ENCODE measurements at regions not wholly inside any gene's neighbourhood (a gene's known extent, or its start where the extent isn't known, plus 50 kb on each side); places are given as distances from the start of the nearest gene placed in this dataset.
"Not testable (repeated sequence)": the region's sequence is repeated elsewhere in the genome, so short reads cannot be mapped to it uniquely, and the experiment has no call there.

DNA sequence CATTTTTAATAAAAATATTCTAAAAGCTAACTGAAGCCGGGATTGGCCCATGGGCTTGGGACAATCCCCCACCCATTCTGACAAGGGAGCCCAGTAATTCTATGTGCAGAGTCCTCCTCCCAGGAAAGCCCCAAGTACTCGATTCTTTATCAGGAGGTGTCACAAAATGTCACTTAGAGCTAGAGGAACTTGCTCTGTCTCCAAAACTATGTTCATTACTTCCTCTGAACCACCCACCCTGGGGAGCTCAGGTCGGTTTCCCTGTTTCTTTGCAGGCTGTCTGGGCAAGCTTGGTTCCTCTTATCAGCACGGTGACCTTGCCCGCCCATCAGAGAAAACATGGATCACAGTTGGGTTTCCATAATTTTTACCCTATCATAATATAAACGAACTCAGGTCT lies 430.6 kb upstream of the ID2 start:
- Histone ChIP-seq H3K27ac (no peak overlapping the region), H3K27me3 (no peaks in the 10 kb centered on the region), H3K36me3 (no peaks in the 10 kb centered on the region), H3K4me1 (no peaks in the 10 kb centered on the region), H3K4me3 (no peak overlapping the region), H3K9me3 (no peaks in the 10 kb centered on the region)
- TF ChIP-seq POLR2A (IDR thresholded peaks at IDR 0.05) (no peak), EP300 (IDR thresholded peaks at IDR 0.05) (no peak), POLR2AphosphoS5 (IDR thresholded peaks at IDR 0.05) (no peak)
- TF ChIP-seq, protein P1, sequence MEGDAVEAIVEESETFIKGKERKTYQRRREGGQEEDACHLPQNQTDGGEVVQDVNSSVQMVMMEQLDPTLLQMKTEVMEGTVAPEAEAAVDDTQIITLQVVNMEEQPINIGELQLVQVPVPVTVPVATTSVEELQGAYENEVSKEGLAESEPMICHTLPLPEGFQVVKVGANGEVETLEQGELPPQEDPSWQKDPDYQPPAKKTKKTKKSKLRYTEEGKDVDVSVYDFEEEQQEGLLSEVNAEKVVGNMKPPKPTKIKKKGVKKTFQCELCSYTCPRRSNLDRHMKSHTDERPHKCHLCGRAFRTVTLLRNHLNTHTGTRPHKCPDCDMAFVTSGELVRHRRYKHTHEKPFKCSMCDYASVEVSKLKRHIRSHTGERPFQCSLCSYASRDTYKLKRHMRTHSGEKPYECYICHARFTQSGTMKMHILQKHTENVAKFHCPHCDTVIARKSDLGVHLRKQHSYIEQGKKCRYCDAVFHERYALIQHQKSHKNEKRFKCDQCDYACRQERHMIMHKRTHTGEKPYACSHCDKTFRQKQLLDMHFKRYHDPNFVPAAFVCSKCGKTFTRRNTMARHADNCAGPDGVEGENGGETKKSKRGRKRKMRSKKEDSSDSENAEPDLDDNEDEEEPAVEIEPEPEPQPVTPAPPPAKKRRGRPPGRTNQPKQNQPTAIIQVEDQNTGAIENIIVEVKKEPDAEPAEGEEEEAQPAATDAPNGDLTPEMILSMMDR (IDR thresholded peaks at IDR 0.05), result no peak
- WGBS, 2 donors, result 65 to 75% methylated on average over 6 of the region's 6 CpGs
- DNase-seq, result no peak
- intact Hi-C loops (cut with DNase I), result no loop called here

DNA sequence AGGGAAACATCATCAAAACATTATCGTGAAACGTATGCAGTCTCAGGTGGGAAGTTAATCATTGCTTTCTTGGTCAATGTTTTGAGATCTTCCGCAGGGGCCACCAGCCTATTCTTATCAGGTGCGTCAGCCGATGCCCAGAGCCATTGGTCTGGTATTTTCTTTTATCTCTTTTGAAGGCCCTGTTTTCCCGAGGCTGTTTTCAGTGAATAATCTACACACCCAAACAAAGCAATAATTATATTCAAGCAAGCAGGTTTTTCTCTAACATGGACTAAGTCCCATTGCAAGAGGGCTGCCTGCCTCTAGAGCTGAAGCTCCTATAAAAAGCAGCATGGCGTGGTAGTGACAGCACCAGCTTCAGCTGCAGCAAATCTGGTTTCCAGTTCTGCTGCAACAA lies 430.0 kb upstream of the ID2 start:
- TF ChIP-seq, protein P1 (IDR thresholded peaks at IDR 0.05), result no peak
- TF ChIP-seq POLR2A (IDR thresholded peaks at IDR 0.05) (no peak), EP300 (IDR thresholded peaks at IDR 0.05) (no peak), POLR2AphosphoS5 (IDR thresholded peaks at IDR 0.05) (no peak)
- 93 to 94% methylated on average over 7 of the region's 7 CpGs for WGBS, 2 donors
- Histone ChIP-seq H3K27me3 (no peaks in the 10 kb centered on the region), H3K4me1 (no peaks in the 10 kb centered on the region), H3K9me3 (no peaks in the 10 kb centered on the region), H3K4me3 (no peak overlapping the region), H3K36me3 (no peaks in the 10 kb centered on the region), H3K27ac (no peak overlapping the region)
- intact Hi-C loops (cut with DNase I), result no loop called here
- no peak for DNase-seq

DNA sequence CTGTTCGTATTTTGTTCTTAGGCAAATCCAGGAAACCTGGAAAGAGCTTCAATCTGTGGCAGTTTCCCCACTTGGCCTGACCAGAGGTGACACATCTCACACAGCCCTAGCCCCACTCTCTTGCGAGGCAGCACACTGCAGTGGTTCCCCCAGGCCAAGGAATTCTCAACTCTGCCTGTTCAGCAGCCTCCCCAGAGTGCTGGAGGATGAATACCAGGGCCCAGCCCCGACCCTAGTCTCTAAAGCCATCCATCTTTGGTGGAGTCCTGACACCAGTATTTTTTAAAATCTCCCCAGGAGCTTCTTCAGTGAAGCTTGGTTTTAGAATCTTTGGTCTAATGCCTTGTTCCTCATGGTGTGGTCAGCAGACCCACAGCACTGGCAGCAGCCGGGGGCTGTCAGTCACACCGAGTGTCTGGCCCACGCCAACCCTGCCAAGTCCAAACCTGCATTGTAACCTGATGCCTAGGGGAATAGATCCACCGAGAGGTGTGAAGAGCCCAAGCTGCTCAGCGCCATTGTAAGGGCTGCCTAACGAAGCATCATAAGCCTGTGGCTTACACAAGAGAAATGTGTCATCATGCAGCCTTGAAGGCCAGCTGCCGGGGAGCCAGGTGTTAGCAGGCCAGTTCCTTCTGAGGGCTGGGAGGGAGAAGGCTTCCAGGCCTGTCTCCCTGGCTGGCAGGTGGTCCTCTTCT lies 428.7 kb upstream of the ID2 start:
- Histone ChIP-seq H3K27ac (no peak overlapping the region), H3K4me1 (no peaks in the 10 kb centered on the region), H3K9me3 (no peaks in the 10 kb centered on the region), H3K27me3 (no peaks in the 10 kb centered on the region), H3K36me3 (no peaks in the 10 kb centered on the region), H3K4me3 (no peak overlapping the region)
- TF ChIP-seq EP300 (IDR thresholded peaks at IDR 0.05) (no peak), POLR2AphosphoS5 (IDR thresholded peaks at IDR 0.05) (no peak), POLR2A (IDR thresholded peaks at IDR 0.05) (no peak)
- TF ChIP-seq, protein P1 (IDR thresholded peaks at IDR 0.05), result no peak
- intact Hi-C loops (cut with DNase I), result no loop called here
- DNase-seq, result no peak
- 77 to 83% methylated on average over 10 of the region's 10 CpGs for WGBS, 2 donors

DNA sequence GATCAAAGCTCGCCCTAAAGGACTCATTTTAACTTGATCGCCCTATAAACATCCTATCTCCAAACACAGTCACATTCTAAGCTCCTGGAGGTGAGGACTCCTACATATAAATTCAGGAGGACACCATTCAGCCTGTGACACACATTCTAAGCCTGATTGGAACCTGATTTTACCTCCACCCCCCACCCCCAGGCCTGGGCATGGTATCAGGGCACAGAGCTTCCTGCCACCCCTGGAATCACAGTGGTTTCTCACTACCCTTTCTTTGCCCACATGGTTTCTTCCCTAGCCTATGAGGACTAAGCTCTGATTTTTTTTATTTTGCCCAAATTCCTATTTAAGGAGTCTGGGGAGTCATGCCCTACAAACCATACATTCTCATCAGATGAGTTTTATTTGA lies 428.1 kb upstream of the ID2 start:
- Histone ChIP-seq H3K27ac (no peak overlapping the region), H3K4me1 (no peaks in the 10 kb centered on the region), H3K36me3 (no peaks in the 10 kb centered on the region), H3K27me3 (no peaks in the 10 kb centered on the region), H3K9me3 (no peaks in the 10 kb centered on the region), H3K4me3 (no peak overlapping the region)
- WGBS, 2 donors, result 95% methylated on average over 2 of the region's 2 CpGs
- no peak for DNase-seq
- TF ChIP-seq POLR2AphosphoS5 (IDR thresholded peaks at IDR 0.05) (no peak), EP300 (IDR thresholded peaks at IDR 0.05) (no peak), POLR2A (IDR thresholded peaks at IDR 0.05) (no peak)
- TF ChIP-seq, protein P1 (IDR thresholded peaks at IDR 0.05), result no peak
- intact Hi-C loops (cut with DNase I), result no loop called here

DNA sequence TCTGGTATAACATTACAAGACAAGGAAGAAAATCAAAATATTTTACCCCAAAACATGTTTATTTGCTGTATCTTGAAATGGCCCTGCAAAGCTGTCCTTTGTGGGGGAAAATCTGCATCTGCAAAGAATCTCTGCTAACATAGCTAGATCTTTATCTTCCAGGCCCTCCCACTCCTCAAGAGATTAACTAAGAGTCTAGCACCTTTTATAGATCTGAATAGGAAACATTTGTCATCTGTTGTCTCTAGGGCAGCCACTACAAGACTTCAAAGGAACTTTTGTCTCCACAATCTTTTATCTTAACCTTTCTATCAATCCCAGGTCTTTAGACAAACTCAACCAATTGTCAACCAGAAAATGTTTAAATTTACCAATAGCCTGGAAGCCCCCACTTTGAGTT lies 427.6 kb upstream of the ID2 start:
- H3K27ac ChIP-seq; H3K4me1 ChIP-seq; H3K27me3 ChIP-seq; H3K4me3 ChIP-seq; H3K9me3 ChIP-seq; intact Hi-C loops (cut with DNase I); H3K36me3 ChIP-seq; DNase-seq: not testable (repeated sequence)
